Mucosa of rectum (tissue), 2 donors: ENCODE measurements at regions not wholly inside any gene's neighbourhood (a gene's known extent, or its start where the extent isn't known, plus 50 kb on each side); places are given as distances from the start of the nearest gene placed in this dataset.

Source experiments
- H3K27ac ChIP-seq, 2 donors: one replicate each; pipeline ENCODE4 v1.7.0; 2013; ENCODE audit warnings: inconsistent platforms in 2 of 2, low read depth in 2 of 2, low read length in 2 of 2
- H3K27me3 ChIP-seq, 2 donors: one replicate each; pipeline ENCODE4 v1.7.0; 2013; ENCODE audit warnings: low read length in 2 of 2; ENCODE audit not compliant: control insufficient read depth in 2 of 2, insufficient read depth in 2 of 2
- H3K36me3 ChIP-seq, 2 donors: one replicate each; pipeline ENCODE4 v1.7.0; 2013; ENCODE audit warnings: low read length in 2 of 2; ENCODE audit not compliant: control insufficient read depth in 2 of 2, insufficient read depth in 2 of 2
- H3K4me1 ChIP-seq, 2 donors: one replicate each; pipeline ENCODE4 v1.7.0; 2013; ENCODE audit warnings: low read length in 2 of 2, mild to moderate bottlenecking in 1 of 2; ENCODE audit not compliant: control insufficient read depth in 2 of 2, insufficient read depth in 2 of 2
- H3K4me3 ChIP-seq, 2 donors: one replicate each; pipeline ENCODE4 v1.7.0; 2013; ENCODE audit warnings: low read length in 2 of 2
- H3K9ac ChIP-seq, 2 donors: one replicate each; pipeline ENCODE4 v1.7.0; 2013; ENCODE audit warnings: low read length in 2 of 2, low read depth in 1 of 2, mild to moderate bottlenecking in 1 of 2
- H3K9me3 ChIP-seq, 2 donors: one replicate each; pipeline ENCODE4 v1.7.0; 2013; ENCODE audit warnings: low read length in 2 of 2; ENCODE audit not compliant: control insufficient read depth in 2 of 2
- donor health status: healthy.
- donor health status: Normal muscosa, but diverticular disease.

DNA sequence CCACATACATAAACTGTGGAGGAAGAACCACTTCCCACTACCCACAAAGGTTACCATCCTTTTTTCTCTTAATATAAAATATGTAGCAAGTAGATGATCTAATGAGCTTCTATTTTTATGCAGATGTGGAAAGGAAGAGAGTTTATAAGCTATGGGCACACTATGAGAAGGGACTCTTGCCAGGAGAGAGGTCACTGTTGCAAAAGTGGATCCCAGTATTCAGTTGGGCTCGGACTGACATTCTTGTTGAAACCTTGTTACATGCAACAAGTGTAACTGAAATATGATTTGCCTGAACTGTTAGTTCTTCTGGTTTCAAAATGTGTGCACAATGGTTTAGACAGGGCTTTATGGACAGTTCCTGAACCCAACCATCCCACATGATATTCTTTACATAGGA lies 397.4 kb upstream of the PKN2 start:
- Histone ChIP-seq H3K4me3 (no peak overlapping the region), H3K9ac (no peak overlapping the region), H3K4me1 (no peaks in the 10 kb centered on the region), H3K9me3 (no peaks in the 10 kb centered on the region), H3K27ac (no peak overlapping the region), H3K36me3 (no peaks in the 10 kb centered on the region), H3K27me3 (no peaks in the 10 kb centered on the region)

DNA sequence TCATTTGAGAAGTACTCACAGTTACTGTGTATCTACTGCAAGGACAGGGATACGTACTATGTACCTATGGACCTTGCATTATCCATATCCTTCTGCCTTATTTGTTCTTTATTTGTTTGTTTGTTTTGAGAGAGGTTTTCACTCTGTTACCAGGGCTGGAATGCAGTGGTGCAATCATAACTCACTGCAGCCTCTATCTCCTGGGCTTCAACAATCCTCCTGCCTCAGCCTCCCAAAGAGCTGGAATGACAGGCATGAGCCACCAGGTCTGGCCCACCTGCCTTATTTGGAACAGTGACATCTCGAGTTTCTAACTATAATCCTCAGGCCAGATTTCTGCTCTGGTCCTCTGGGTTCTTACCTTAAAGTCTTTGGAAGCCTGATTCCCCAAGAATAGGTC lies 395.5 kb upstream of the PKN2 start:
- Histone ChIP-seq H3K9me3 (no peaks in the 10 kb centered on the region), H3K27me3 (no peaks in the 10 kb centered on the region), H3K27ac (no peak overlapping the region), H3K4me1 (no peaks in the 10 kb centered on the region), H3K9ac (no peak overlapping the region), H3K36me3 (no peaks in the 10 kb centered on the region), H3K4me3 (no peak overlapping the region)

DNA sequence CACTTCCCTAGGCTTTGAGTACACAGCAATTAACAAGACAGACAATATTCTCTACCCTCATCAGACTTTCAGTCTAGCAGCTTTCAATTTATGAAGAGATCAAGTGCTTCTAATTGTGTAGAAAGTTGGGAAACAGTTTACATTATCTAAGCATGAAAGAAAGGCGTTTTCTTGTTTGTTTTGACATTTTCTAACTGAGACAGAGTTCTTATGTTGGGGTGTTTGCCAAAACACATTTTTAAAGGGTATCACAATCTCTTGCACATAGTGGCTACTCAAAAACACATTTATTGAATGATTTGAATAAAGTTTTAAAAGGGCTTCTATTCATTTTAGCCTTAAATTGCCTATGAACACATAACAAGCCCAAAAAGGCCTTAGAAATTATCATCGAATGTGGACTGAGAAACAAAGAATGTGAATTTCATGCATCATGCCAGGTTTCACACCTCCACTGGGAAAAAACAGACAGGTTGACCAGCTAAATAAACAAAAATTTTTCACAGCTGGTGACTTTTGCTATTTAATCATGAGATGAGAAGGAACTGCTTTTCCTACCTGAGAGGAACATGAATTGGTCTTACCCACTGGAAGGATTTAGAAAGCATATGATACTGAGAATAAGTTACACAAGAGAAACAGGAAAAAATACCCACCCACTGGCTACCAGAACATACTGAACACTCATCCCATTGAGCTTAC lies 394.5 kb upstream of the PKN2 start:
- no peaks in the 10 kb centered on the region for H3K27me3 ChIP-seq
- no peak overlapping the region for H3K4me3 ChIP-seq
- no peaks in the 10 kb centered on the region for H3K9me3 ChIP-seq
- H3K27ac ChIP-seq, result no peak overlapping the region
- H3K4me1 ChIP-seq, result no peaks in the 10 kb centered on the region
- H3K36me3 ChIP-seq, result no peaks in the 10 kb centered on the region
- no peak overlapping the region for H3K9ac ChIP-seq

DNA sequence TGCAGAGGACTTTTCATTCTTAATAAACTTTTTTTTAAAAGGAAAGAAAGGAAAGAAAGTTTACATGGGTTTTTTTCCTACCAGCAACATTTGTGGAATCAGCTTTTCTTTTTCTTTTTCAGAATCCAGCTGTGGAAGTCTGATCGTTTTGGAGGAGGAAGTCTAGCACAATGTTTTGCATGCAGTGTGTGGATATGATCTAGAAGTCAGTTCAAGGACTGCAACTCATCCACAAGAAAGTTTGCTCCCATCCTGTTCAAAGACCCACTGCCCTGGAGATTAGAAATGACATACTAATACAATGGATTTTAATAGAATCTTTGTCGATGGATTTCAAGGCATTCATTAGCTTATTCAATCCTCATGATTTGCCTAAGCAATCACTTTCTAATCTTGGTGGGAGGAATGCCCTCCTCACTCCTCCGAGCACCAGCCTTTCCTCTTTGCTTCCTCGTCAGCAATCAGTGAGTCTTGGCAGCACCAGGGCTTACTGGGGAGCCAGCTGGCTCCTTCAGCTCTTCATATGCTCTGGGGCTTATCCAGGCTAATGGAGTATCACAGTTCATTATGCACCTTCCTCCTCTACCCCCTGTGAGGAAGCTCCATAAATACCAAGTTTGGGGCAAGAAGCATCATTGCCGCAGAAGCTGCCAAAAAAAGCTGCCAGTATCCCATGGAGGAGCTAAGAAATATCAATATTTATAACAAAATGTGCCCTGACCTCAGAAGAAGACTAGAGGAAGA lies 392.3 kb upstream of the PKN2 start:
- H3K36me3 ChIP-seq, result no peaks in the 10 kb centered on the region
- no peak overlapping the region for H3K9ac ChIP-seq
- no peak overlapping the region for H3K27ac ChIP-seq
- H3K4me3 ChIP-seq, result no peak overlapping the region
- no peaks in the 10 kb centered on the region for H3K27me3 ChIP-seq
- no peaks in the 10 kb centered on the region for H3K4me1 ChIP-seq
- no peaks in the 10 kb centered on the region for H3K9me3 ChIP-seq

DNA sequence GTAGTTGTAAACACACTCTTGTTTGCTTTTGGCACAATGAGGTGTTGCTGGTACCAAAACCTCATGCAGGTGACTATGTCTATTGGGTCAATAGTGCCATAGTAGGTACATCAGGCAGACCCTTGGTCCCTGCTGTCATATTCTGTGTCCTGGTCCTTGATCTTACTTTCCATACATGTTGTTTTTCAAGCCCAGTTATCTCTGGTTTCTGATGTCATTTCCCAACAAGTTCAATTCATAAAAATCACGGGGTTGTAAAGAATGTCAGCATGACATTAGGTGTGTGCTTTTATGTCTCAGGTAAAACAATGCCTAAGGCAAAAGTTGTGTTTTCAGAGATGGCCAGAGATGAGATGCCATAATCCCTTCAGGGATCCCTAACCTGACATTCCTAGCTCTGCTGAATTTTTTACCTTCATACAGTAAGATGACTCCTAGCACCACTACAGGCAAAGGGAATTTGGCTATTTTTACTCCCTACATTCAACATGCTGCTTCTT lies 390.3 kb upstream of the PKN2 start:
- no peak overlapping the region for H3K9ac ChIP-seq
- no peak overlapping the region for H3K27ac ChIP-seq
- H3K36me3 ChIP-seq, result no peaks in the 10 kb centered on the region
- no peaks in the 10 kb centered on the region for H3K9me3 ChIP-seq
- no peak overlapping the region for H3K4me3 ChIP-seq
- H3K27me3 ChIP-seq, result no peaks in the 10 kb centered on the region
- no peaks in the 10 kb centered on the region for H3K4me1 ChIP-seq

DNA sequence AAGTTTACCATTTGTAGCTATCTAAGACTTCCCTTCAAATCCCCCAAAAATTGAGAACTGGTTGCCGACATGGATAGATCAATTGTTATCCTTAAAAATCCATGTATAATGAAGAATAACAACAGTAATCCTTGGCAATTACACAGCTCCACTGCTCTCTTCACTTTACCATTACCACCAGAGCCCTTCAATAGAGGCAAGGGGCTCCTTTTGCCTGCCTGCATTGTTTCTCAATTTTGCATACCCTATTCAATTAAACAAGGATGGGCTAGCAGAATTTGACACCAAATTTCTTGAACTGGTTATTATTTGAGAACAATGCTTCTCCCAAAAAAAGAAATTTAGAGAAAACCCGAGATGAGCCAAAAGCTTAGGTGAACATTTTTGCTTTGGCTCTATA lies 387.8 kb upstream of the PKN2 start:
- Histone ChIP-seq H3K9ac (no peak overlapping the region), H3K36me3 (no peaks in the 10 kb centered on the region), H3K9me3 (no peaks in the 10 kb centered on the region)

DNA sequence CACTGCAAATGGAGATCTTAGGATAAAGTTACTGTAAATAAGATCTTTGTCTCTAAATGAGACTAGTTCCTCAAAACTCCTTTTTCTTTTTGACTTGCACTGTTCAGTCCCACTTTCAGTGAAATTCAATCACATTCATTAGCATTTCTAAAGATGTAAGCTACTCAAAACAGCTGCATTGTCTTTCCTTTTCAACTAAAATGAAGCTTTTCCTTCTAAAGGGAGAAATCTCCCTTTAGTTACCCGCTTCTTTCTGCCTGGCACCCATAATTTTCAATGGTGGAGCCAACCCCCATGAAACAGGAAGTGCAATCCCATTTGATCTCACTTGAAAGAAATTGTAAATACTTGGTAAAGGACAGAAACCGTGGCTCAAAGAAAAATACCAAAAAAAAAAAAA lies 387.4 kb upstream of the PKN2 start:
- no peak overlapping the region for H3K4me3 ChIP-seq

More for the DNA sequence above, 387.8 kb upstream of the PKN2 start:
- Histone ChIP-seq H3K4me3 (no peak overlapping the region), H3K27ac (no peak overlapping the region), H3K4me1 (no peaks in the 10 kb centered on the region), H3K27me3 (no peaks in the 10 kb centered on the region)

DNA sequence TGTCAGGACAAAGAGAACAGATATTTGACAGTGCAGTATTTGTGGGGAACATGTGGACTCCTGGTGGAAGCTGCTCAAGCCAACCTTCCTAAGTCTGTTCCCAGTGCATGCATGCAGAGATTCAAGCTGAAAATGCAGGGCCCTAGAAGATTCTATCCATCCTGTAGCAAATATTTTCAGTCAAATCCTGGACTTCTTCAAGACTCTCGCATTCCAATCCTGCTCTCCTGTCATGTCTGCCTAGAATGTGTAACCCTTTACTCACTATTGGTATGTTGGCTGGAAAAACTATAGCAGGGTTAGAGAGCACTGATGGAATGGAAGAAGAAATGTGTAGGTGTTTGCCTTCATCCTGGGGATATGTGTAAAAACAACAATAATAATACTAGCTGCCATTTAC lies 385.6 kb upstream of the PKN2 start:
- H3K9ac ChIP-seq, result no peak overlapping the region
- H3K27me3 ChIP-seq, result no peaks in the 10 kb centered on the region

More for the DNA sequence above, 387.4 kb upstream of the PKN2 start:
- H3K4me1 ChIP-seq, result no peaks in the 10 kb centered on the region
- no peak overlapping the region for H3K27ac ChIP-seq
- H3K9ac ChIP-seq, result no peak overlapping the region
- no peaks in the 10 kb centered on the region for H3K36me3 ChIP-seq
- H3K9me3 ChIP-seq, result no peaks in the 10 kb centered on the region
- no peaks in the 10 kb centered on the region for H3K27me3 ChIP-seq

DNA sequence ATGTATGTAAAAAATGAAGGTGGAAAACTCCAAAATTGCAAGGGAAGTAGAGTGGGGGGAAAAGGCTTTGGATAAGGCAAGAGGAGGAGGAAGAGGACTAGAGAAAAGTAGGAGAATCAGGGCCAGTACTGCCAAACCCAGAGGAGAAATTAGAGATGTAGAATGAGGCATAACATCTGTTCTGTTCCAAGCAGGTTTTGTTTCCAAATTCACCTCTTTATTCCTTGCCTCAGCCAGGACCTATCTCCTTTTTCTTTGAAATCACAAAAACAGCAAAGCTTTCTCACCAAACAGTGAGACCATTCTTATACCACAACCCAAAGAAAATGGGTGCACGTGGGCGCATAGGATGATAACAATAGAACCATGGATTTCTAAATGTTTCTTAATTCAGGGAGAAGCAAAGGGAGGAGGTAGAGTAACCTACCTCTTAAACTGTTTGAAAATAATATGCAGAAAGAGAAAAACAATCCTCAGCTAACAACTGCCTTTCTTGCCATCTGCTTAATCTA lies 383.3 kb upstream of the PKN2 start:
- Histone ChIP-seq H3K9ac (no peak overlapping the region), H3K4me3 (no peak overlapping the region), H3K36me3 (no peaks in the 10 kb centered on the region), H3K4me1 (no peaks in the 10 kb centered on the region), H3K9me3 (no peaks in the 10 kb centered on the region), H3K27ac (no peak overlapping the region), H3K27me3 (no peaks in the 10 kb centered on the region)

More for the DNA sequence above, 385.6 kb upstream of the PKN2 start:
- Histone ChIP-seq H3K4me3 (no peak overlapping the region), H3K9me3 (no peaks in the 10 kb centered on the region), H3K36me3 (no peaks in the 10 kb centered on the region), H3K4me1 (no peaks in the 10 kb centered on the region), H3K27ac (no peak overlapping the region)

DNA sequence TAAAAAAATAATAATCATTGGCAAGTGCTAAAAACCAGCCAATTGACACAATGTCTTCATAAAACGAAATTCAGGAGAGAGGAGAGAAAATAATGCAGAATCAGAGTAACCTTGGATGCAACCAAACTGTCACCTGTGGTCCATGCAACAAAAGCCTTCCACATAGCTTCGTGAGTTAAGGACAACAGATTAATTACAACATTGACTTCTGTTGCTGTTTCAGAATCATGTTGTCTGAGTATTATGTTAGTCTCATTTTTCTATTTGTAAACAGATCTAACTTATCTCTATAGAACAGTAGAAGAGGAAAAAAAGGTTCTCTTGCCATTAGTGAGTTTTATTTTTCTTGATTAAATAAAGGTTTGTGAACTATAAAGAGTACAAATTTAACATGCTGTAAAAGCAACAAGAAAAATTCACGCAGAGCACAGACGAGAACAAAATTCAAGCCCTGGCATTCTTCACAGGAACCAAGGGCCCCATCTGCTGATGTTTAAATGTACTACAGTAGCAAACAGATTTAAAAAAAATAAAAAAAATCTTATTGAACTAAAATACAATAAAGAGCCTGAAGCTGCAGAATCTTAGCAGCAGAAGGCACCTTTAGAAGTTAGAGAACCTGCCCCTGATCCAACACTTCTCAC lies 381.1 kb upstream of the PKN2 start:
- Histone ChIP-seq H3K27ac (no peak overlapping the region), H3K27me3 (no peaks in the 10 kb centered on the region), H3K9me3 (no peaks in the 10 kb centered on the region), H3K4me3 (no peak overlapping the region), H3K4me1 (no peaks in the 10 kb centered on the region), H3K9ac (no peak overlapping the region), H3K36me3 (no peaks in the 10 kb centered on the region)
